SU-DHL-6 (cell line): ENCODE measurements at regions not wholly inside any gene's neighbourhood (a gene's known extent, or its start where the extent isn't known, plus 50 kb on each side); places are given as distances from the start of the nearest gene placed in this dataset.

ENCODE experiments used
- H2AFZ ChIP-seq: fragments of 200-600 bp; sonication (generic); 2 replicates; pipeline ENCODE4 v1.6.1; 2014; ENCODE audit warnings: low read depth, mild to moderate bottlenecking, moderate library complexity, mixed read lengths, antibody characterized with exemption, low read length; ENCODE audit not compliant: severe bottlenecking
- H3F3A ChIP-seq: fragments of 200-600 bp; shearing (Covaris generic); 2 replicates; pipeline ENCODE4 v1.6.0; 2016; ENCODE audit warnings: antibody characterized with exemption, mild to moderate bottlenecking; ENCODE audit not compliant: insufficient read depth
- H3K27ac ChIP-seq: fragments of 200-600 bp; sonication (generic); 2 replicates; pipeline ENCODE4 v1.5.1; 2016; ENCODE audit warnings: low read depth, mild to moderate bottlenecking, low read length, moderate library complexity, mixed read lengths
- H3K27me3 ChIP-seq: fragments of 200-600 bp; sonication (generic), shearing (Covaris generic); 2 replicates; pipeline ENCODE4 v1.6.0; 2014; ENCODE audit warnings: mild to moderate bottlenecking, low read length
- H3K36me3 ChIP-seq: fragments of 200-600 bp; sonication (generic); 2 replicates; pipeline ENCODE4 v1.6.1; 2014; ENCODE audit warnings: mild to moderate bottlenecking, low read length, mixed read lengths
- H3K4me2 ChIP-seq: fragments of 300-600, 200-600 bp; shearing (Covaris generic), sonication (generic); 2 replicates; pipeline ENCODE4 v1.6.0; 2014; ENCODE audit warnings: low read length, low read depth, mild to moderate bottlenecking; ENCODE audit not compliant: poor library complexity, severe bottlenecking
- H3K4me3 ChIP-seq: fragments of 200-600 bp; sonication (generic); 2 replicates; pipeline ENCODE4 v1.5.1; 2014; ENCODE audit warnings: antibody characterized with exemption, low read length, mild to moderate bottlenecking, mixed read lengths; ENCODE audit not compliant: insufficient read depth, poor library complexity, severe bottlenecking
- H3K79me2 ChIP-seq: fragments of 200-600 bp; sonication (generic); 2 replicates; pipeline ENCODE4 v1.6.1; 2014; ENCODE audit warnings: mild to moderate bottlenecking, low read length, moderate library complexity; ENCODE audit not compliant: insufficient read depth
- H3K9ac ChIP-seq: fragments of 200-600 bp; sonication (generic); 2 replicates; pipeline ENCODE4 v1.7.0; 2014; ENCODE audit warnings: mild to moderate bottlenecking, low read length
- H3K9me2 ChIP-seq: fragments of 200-600 bp; sonication (generic); replicated peaks from 2 replicates; pipeline ENCODE4 v1.6.1; 2014; ENCODE audit warnings: low read length; ENCODE audit not compliant: insufficient read depth
- H3K9me3 ChIP-seq: fragments of 200-600 bp; sonication (generic); 2 replicates; pipeline ENCODE4 v1.6.1; 2014; ENCODE audit warnings: low read length, mixed read lengths; ENCODE audit not compliant: insufficient read depth
- H4K20me1 ChIP-seq: fragments of 200-600 bp; sonication (generic); 2 replicates; pipeline ENCODE4 v1.6.1; 2014; ENCODE audit warnings: low read depth, mild to moderate bottlenecking, antibody characterized with exemption, low read length, moderate library complexity, mixed read lengths
- EZH2phosphoT487 ChIP-seq: fragments of 200-600 bp; sonication (generic), shearing (Covaris generic); conservative IDR thresholded peaks from 2 replicates; pipeline ENCODE4 v1.6.1; 2018; ENCODE audit warnings: mild to moderate bottlenecking, antibody characterized with exemption, low read length, moderate library complexity, mixed read lengths
- TF ChIP-seq, protein P1 (sequence below): fragments of 200-600 bp; sonication (generic); IDR thresholded peaks from one replicate; pipeline ENCODE4 v1.5.1; 2017; ENCODE audit warnings: antibody characterized with exemption, mild to moderate bottlenecking, low read length, moderate library complexity; ENCODE audit not compliant: insufficient read depth, poor library complexity, severe bottlenecking

DNA sequence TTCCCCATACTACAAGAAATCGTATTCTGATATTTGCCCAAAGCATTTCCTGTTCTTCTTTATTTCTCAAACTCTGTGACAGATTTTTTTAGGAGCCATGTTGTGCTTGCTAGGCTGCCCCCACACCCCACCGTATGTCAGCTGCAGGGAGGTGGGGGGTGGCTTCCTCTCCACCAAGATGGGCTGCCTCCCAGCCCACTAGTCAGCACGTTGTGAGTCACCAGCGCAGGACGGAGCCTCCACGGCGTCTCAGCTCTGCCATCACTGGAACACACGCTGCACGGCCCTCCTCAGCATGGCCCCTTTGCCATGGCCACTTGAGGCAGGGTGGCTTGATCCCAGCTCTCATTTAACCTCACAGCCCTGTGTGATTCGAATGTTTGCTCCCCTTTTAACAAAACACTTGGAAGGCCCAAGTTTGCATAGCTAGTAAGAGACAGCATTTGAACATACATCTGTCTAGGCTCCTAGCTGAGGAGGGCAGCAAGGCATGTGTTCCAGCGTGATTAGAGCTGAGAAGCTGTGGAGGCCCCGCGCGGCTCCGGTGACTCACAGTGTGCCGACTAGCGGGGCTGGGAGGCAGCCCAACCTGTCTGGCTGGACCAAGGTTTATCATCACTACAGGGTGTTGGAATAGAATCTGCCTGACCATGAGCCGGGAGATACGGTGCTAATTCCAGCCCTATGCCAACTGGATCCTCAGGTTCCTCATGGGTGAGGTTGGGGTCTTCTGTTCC is 180.7 kb upstream of the NCAM1 start:
- Histone ChIP-seq H2AFZ (no peak overlapping the region), H3K27ac (no peak overlapping the region), H3K79me2 (no peaks in the 10 kb centered on the region), H3K36me3 (no peaks in the 10 kb centered on the region), H4K20me1 (no peaks in the 10 kb centered on the region), H3F3A (no peaks in the 10 kb centered on the region), H3K9me2 (no peaks in the 10 kb centered on the region), H3K9ac (no peak overlapping the region), H3K9me3 (no peaks in the 10 kb centered on the region), H3K4me3 (no peak overlapping the region), H3K27me3 (no peaks in the 10 kb centered on the region), H3K4me2 (no peak overlapping the region)
- TF ChIP-seq, protein P1, sequence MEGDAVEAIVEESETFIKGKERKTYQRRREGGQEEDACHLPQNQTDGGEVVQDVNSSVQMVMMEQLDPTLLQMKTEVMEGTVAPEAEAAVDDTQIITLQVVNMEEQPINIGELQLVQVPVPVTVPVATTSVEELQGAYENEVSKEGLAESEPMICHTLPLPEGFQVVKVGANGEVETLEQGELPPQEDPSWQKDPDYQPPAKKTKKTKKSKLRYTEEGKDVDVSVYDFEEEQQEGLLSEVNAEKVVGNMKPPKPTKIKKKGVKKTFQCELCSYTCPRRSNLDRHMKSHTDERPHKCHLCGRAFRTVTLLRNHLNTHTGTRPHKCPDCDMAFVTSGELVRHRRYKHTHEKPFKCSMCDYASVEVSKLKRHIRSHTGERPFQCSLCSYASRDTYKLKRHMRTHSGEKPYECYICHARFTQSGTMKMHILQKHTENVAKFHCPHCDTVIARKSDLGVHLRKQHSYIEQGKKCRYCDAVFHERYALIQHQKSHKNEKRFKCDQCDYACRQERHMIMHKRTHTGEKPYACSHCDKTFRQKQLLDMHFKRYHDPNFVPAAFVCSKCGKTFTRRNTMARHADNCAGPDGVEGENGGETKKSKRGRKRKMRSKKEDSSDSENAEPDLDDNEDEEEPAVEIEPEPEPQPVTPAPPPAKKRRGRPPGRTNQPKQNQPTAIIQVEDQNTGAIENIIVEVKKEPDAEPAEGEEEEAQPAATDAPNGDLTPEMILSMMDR = no peak
- TF ChIP-seq EZH2phosphoT487 = no peak

DNA sequence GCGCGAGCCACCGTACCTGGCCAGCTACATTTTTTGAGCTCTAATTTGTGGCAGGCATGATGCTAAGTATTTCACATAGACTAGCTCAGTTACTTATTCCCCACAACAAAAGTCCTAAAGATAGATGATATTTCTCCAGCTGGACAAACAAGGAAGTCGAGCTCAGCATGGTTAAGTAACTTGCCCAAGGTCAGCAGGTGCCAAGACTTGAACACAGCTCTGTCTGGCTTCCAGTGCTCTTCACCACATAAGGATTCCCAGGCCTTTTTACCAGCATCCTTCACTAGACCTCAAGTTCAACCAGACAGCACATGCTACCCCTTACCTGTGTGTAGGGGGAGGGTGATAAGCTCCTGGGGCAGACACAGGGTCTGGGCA is 177.3 kb upstream of the NCAM1 start:
- Histone ChIP-seq H2AFZ (no peak overlapping the region), H3K9me2 (no peaks in the 10 kb centered on the region), H3K4me3 (no peak overlapping the region), H3K27ac (no peak overlapping the region), H3K4me2 (no peak overlapping the region), H3K79me2 (no peaks in the 10 kb centered on the region), H3K9me3 (no peaks in the 10 kb centered on the region), H3K9ac (no peak overlapping the region), H4K20me1 (no peaks in the 10 kb centered on the region), H3F3A (no peaks in the 10 kb centered on the region), H3K36me3 (no peaks in the 10 kb centered on the region), H3K27me3 (no peaks in the 10 kb centered on the region)
- TF ChIP-seq, protein P1 = no peak

DNA sequence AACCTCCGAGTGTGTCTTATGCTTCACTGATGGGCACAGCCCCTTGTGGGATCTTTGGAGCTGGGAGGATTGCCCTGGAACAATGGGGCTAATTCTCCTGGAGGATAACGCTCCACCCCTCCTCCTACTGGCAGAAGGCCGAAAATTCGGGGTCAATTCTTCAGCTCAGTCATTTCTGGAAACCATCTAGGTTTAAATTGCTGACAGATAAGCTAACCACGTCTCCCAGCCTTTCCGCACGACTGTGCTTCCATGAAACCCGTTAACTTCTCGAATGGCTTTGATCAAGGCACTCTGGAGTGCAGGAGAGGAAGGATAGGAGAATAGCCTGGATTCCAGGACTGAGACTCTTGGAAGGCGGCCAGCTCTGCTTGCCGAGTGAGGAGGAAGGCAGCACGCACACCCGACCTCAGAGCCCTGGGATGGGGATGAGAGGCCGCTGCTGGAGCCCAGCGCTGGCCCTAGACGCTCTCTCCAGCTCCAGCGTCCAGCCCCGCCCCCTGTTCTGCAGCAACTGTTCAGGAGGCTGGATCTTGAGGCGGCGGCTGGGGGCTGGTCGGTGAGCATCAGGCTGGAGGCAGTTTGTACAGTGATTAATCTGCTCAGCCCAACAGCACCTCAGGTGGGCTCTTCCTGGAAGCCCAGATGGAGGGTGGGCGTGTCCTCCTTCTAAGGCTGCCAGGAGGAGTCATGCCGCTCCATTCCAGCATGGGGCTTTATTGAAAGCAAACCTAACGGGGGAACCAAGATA is 176.7 kb upstream of the NCAM1 start:
- no peak overlapping the region for H3K4me3 ChIP-seq

More for the DNA sequence above, 176.7 kb upstream of the NCAM1 start:
- Histone ChIP-seq H3K36me3 (no peaks in the 10 kb centered on the region), H3F3A (no peaks in the 10 kb centered on the region), H3K79me2 (no peaks in the 10 kb centered on the region), H3K27me3 (no peaks in the 10 kb centered on the region), H3K9ac (no peak overlapping the region), H3K9me2 (no peaks in the 10 kb centered on the region), H2AFZ (no peak overlapping the region), H3K9me3 (no peaks in the 10 kb centered on the region), H4K20me1 (no peaks in the 10 kb centered on the region), H3K27ac (no peak overlapping the region), H3K4me2 (no peak overlapping the region)
- no peak for TF ChIP-seq EZH2phosphoT487
- TF ChIP-seq, protein P1 = no peak
